GM21390 (cell line): ENCODE measurements at regions not wholly inside any gene's neighbourhood (a gene's known extent, or its start where the extent isn't known, plus 50 kb on each side); places are given as distances from the start of the nearest gene placed in this dataset.

Source experiments
- ATAC-seq: cut with Tn5 transposase; IDR thresholded peaks from one replicate; pipeline ENCODE4 v1.9.1; 2021; ENCODE audit not compliant: unreplicated experiment

GRCh38 chr13:108435393-108436149 lies 166.1 kb downstream of the TNFSF13B start:
- no peak for ATAC-seq

- ATAC-seq = no peak
These were observed 168.0 kb downstream of the TNFSF13B start for GRCh38 chr13:108437496-108437895.

- no peak for ATAC-seq
These were observed 170.0 kb downstream of the TNFSF13B start for GRCh38 chr13:108439556-108439955.

GRCh38 chr13:108444448-108444847 lies 174.9 kb downstream of the TNFSF13B start:
- ATAC-seq = no peak

GRCh38 chr13:108448891-108449290 lies 179.4 kb downstream of the TNFSF13B start:
- ATAC-seq = no peak

GRCh38 chr13:108451121-108451520 lies 178.3 kb upstream of the MYO16 start:
- no peak for ATAC-seq

- ATAC-seq = no peak
These were observed 174.1 kb upstream of the MYO16 start for GRCh38 chr13:108455320-108455719.

GRCh38 chr13:108460043-108460442 lies 169.4 kb upstream of the MYO16 start:
- ATAC-seq = no peak

- ATAC-seq = no peak
These were observed 168.7 kb upstream of the MYO16 start for GRCh38 chr13:108460746-108461145.

- no peak for ATAC-seq
These were observed 166.1 kb upstream of the MYO16 start for GRCh38 chr13:108463340-108463739.

- ATAC-seq = no peak
These were observed 158.5 kb upstream of the MYO16 start for GRCh38 chr13:108470921-108471320.

- no peak for ATAC-seq
These were observed 154.2 kb upstream of the MYO16 start for GRCh38 chr13:108475181-108475580.

GRCh38 chr13:108477376-108477775 lies 152.0 kb upstream of the MYO16 start:
- no peak for ATAC-seq

- no peak for ATAC-seq
These were observed 151.2 kb upstream of the MYO16 start for GRCh38 chr13:108478179-108478578.

GRCh38 chr13:108483981-108484380 lies 145.4 kb upstream of the MYO16 start:
- ATAC-seq = no peak

GRCh38 chr13:108486096-108486495 lies 143.3 kb upstream of the MYO16 start:
- ATAC-seq = no peak

- no peak for ATAC-seq
These were observed 134.3 kb upstream of the MYO16 start for GRCh38 chr13:108494991-108495645.

GRCh38 chr13:108495646-108496361 lies 133.6 kb upstream of the MYO16 start:
- no peak for ATAC-seq

GRCh38 chr13:108496362-108497210 lies 132.8 kb upstream of the MYO16 start:
- ATAC-seq = no peak

GRCh38 chr13:108500711-108501110 lies 128.7 kb upstream of the MYO16 start:
- ATAC-seq = no peak

- no peak for ATAC-seq
These were observed 121.1 kb upstream of the MYO16 start for GRCh38 chr13:108508263-108508662.
